ENCODE measurements at regions not wholly inside any gene's neighbourhood (a gene's known extent, or its start where the extent isn't known, plus 50 kb on each side); places are given as distances from the start of the nearest gene placed in this dataset.

DNA sequence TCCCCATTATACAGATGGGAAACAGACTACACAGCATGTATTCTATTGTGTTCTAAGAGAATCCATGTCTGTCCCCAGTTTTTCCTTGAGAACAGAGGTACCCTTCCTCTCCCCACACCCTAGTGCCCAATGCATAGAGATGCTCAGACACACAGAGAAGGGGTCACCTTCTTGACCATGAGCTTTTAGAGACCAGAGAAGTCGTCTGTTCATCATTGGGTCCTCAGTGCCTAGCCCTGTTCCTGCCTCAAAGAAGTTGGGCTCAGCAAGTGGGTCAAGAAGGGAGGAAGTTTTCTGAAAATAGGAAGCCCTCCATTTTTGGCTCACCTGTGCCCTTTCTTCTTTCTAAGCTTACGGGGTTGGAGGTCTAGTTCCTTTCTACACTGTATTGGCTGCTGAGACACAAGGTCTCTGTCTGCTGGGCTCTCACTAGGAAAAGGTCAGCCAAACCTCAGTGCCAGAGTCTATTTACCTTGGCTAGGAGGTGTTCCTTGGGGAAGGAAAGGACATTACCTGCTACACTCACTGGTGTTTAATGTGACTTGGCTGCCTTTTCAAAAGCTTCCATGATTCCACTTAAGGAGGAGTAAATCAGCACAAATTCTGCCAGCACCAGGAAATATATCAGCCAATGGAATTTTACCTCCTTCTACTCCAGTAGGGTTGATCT, 198.5 kb upstream of the PWP1 start:
- CTCF ChIA-PET = no interaction called here
- Histone ChIP-seq H3K4me3 (ENCODE audit: low read depth, low read length, poor library complexity, severe bottlenecking) (no peak overlapping the region), H3K27ac (ENCODE audit: low read depth, low read length, poor library complexity, severe bottlenecking) (no peak overlapping the region), H3K36me3 (ENCODE audit: insufficient read depth, low read length, poor library complexity, severe bottlenecking) (no peaks in the 10 kb centered on the region), H3K9me3 (ENCODE audit: low read depth, low read length, poor library complexity, severe bottlenecking) (no peaks in the 10 kb centered on the region), H3K4me1 (ENCODE audit: insufficient read depth, low read length, poor library complexity, severe bottlenecking) (no peaks in the 10 kb centered on the region), H3K27me3 (replicated peaks; ENCODE audit: insufficient read depth, low read depth, low read length, poor library complexity) (no peaks in the 10 kb centered on the region)
- no peak for DNase-seq (ENCODE audit: low spot score)
- POLR2A ChIA-PET (ENCODE audit: low non-redundant PET) = no interaction called here
- intact Hi-C loops (cut with micrococcal nuclease; ENCODE audit: unreplicated experiment) = no loop called here
- no peak for TF ChIP-seq EZH2 (IDR thresholded peaks at IDR 0.05; ENCODE audit: borderline replicate concordance, low read depth, low read length, poor library complexity, severe bottlenecking)
- TF ChIP-seq, protein P1, sequence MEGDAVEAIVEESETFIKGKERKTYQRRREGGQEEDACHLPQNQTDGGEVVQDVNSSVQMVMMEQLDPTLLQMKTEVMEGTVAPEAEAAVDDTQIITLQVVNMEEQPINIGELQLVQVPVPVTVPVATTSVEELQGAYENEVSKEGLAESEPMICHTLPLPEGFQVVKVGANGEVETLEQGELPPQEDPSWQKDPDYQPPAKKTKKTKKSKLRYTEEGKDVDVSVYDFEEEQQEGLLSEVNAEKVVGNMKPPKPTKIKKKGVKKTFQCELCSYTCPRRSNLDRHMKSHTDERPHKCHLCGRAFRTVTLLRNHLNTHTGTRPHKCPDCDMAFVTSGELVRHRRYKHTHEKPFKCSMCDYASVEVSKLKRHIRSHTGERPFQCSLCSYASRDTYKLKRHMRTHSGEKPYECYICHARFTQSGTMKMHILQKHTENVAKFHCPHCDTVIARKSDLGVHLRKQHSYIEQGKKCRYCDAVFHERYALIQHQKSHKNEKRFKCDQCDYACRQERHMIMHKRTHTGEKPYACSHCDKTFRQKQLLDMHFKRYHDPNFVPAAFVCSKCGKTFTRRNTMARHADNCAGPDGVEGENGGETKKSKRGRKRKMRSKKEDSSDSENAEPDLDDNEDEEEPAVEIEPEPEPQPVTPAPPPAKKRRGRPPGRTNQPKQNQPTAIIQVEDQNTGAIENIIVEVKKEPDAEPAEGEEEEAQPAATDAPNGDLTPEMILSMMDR (conservative IDR thresholded peaks at IDR 0.05; ENCODE audit: low read depth, low read length) = no peak
- no TSS peak for BruUV-seq (replicated peaks)

DNA sequence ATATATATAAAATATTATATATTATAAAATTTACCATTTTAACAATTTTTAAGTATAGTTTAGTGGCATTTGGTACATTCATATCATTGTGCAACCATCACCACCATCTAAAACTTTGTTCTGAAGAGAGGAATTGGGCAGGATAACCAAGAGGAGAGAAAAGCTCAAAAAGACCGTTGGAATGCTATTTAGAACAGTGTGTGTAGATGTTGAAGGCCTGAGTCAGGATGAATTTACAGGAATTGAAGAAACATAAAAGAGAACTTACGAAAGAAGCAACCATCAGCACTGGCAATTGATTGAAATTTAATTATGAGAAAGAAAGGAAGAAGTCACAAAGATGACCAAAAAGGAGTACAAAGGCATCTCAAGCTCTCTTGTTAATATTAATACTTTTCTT, 196.9 kb upstream of the PWP1 start:
- H3K27me3 ChIP-seq (replicated peaks; ENCODE audit: insufficient read depth, low read depth, low read length, poor library complexity) = no peaks in the 10 kb centered on the region
- CTCF ChIA-PET = no interaction called here
- H3K9me3 ChIP-seq (ENCODE audit: low read depth, low read length, poor library complexity, severe bottlenecking) = no peaks in the 10 kb centered on the region
- no TSS peak for BruUV-seq (replicated peaks)
- POLR2A ChIA-PET (ENCODE audit: low non-redundant PET) = no interaction called here
- H3K4me3 ChIP-seq (ENCODE audit: low read depth, low read length, poor library complexity, severe bottlenecking) = no peak overlapping the region
- intact Hi-C loops (cut with micrococcal nuclease; ENCODE audit: unreplicated experiment) = no loop called here
- no peaks in the 10 kb centered on the region for H3K4me1 ChIP-seq (ENCODE audit: insufficient read depth, low read length, poor library complexity, severe bottlenecking)
- no peaks in the 10 kb centered on the region for H3K36me3 ChIP-seq (ENCODE audit: insufficient read depth, low read length, poor library complexity, severe bottlenecking)
- DNase-seq (ENCODE audit: low spot score) = no peak
- H3K27ac ChIP-seq (ENCODE audit: low read depth, low read length, poor library complexity, severe bottlenecking) = no peak overlapping the region
- TF ChIP-seq EZH2 (IDR thresholded peaks at IDR 0.05; ENCODE audit: borderline replicate concordance, low read depth, low read length, poor library complexity, severe bottlenecking) = no peak
- TF ChIP-seq, protein P1 (conservative IDR thresholded peaks at IDR 0.05; ENCODE audit: low read depth, low read length) = no peak

DNA sequence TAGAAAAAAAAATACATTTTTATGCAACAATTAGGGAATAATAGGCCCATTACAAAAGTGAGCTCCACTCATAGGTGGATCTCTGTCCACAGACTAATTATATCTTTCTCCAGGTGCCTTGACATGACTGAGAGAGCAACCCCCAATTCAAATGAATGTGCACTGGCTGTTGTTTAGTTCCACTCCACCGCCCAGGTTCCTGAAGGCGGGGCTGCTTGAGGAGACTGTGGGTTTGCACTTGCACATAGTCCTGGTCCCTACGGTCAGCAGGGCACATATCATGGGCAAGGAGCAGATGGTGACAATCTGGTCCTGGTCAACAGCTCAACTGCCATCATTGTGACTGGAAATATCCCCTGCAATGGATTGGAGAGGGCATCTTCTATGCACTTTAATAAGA, 195.6 kb upstream of the PWP1 start:
- ChIA-PET CTCF (no interaction called here), POLR2A (ENCODE audit: low non-redundant PET) (no interaction called here)
- Histone ChIP-seq H3K36me3 (ENCODE audit: insufficient read depth, low read length, poor library complexity, severe bottlenecking) (no peaks in the 10 kb centered on the region), H3K4me1 (ENCODE audit: insufficient read depth, low read length, poor library complexity, severe bottlenecking) (no peaks in the 10 kb centered on the region), H3K9me3 (ENCODE audit: low read depth, low read length, poor library complexity, severe bottlenecking) (no peaks in the 10 kb centered on the region), H3K27ac (ENCODE audit: low read depth, low read length, poor library complexity, severe bottlenecking) (no peak overlapping the region), H3K4me3 (ENCODE audit: low read depth, low read length, poor library complexity, severe bottlenecking) (no peak overlapping the region), H3K27me3 (replicated peaks; ENCODE audit: insufficient read depth, low read depth, low read length, poor library complexity) (no peaks in the 10 kb centered on the region)
- TF ChIP-seq EZH2 (IDR thresholded peaks at IDR 0.05; ENCODE audit: borderline replicate concordance, low read depth, low read length, poor library complexity, severe bottlenecking) = no peak
- TF ChIP-seq, protein P1 (conservative IDR thresholded peaks at IDR 0.05; ENCODE audit: low read depth, low read length) = no peak
- intact Hi-C loops (cut with micrococcal nuclease; ENCODE audit: unreplicated experiment) = no loop called here
- DNase-seq (ENCODE audit: low spot score) = no peak
- BruUV-seq (replicated peaks) = no TSS peak
